H1 (cell line): ENCODE measurements at regions not wholly inside any gene's neighbourhood (a gene's known extent, or its start where the extent isn't known, plus 50 kb on each side); places are given as distances from the start of the nearest gene placed in this dataset.

ENCODE experiments used
- CTCF ChIA-PET: fragments of 300-600 bp; sonication (Branson Sonifier 250); formaldehyde crosslinking; loops from one replicate; lab custom pipeline; 2021; ENCODE audit not compliant: partially characterized antibody; lab: Charles Lee
- POLR2A ChIA-PET: fragments of 300-600 bp; sonication (Branson Sonifier 250); formaldehyde crosslinking; loops from one replicate; lab custom pipeline; 2021; ENCODE audit warnings: inconsistent platforms; ENCODE audit not compliant: partially characterized antibody; lab: Charles Lee
- DNase-seq, 2 experiments: peaks; one replicate each; pipeline versions ENCODE4 v3.0.0 to v3.0.0-alpha.2; 2010 to 2022; ENCODE audit warnings: low spot score in 2 of 2, low read depth in 1 of 2, mixed read lengths in 1 of 2
- FAIRE-seq: peaks from 2 replicates; lab custom pipeline; 2011; peaks lifted over from hg19 to GRCh38; lab: Jason Lieb, UNC
- H2AFZ ChIP-seq: 2 replicates; pipeline ENCODE4 v1.8.1; 2012; ENCODE audit warnings: low read length, inconsistent platforms
- H2AK5ac ChIP-seq: 2 replicates; pipeline ENCODE4 v1.6.1; 2013; ENCODE audit warnings: low read depth, low read length
- H2BK120ac ChIP-seq: replicated peaks from 2 replicates; pipeline ENCODE3; 2013; ENCODE audit warnings: low read depth, low read length, inconsistent platforms
- H2BK12ac ChIP-seq: 2 replicates; pipeline ENCODE4 v1.6.1; 2013; ENCODE audit warnings: low read depth, low read length
- H2BK15ac ChIP-seq: 2 replicates; pipeline ENCODE4 v1.6.1; 2013; ENCODE audit warnings: low read length
- H2BK20ac ChIP-seq: 2 replicates; pipeline ENCODE4 v1.6.1; 2013; ENCODE audit warnings: low read length
- H2BK5ac ChIP-seq: 2 replicates; pipeline ENCODE4 v1.6.1; 2013; ENCODE audit warnings: low read depth, low read length
- H3K14ac ChIP-seq: 2 replicates; pipeline ENCODE4 v1.6.1; 2013; ENCODE audit warnings: inconsistent platforms; ENCODE audit not compliant: insufficient read length
- H3K18ac ChIP-seq: 2 replicates; pipeline ENCODE4 v1.6.1; 2013; ENCODE audit warnings: low read length; ENCODE audit errors: extremely low read depth
- H3K23ac ChIP-seq: 2 replicates; pipeline ENCODE4 v1.6.1; 2013; ENCODE audit warnings: inconsistent platforms; ENCODE audit not compliant: insufficient read length
- H3K23me2 ChIP-seq: 2 replicates; pipeline ENCODE4 v1.6.1; 2013; ENCODE audit warnings: low read depth, low read length
- H3K27ac ChIP-seq: 2 replicates; pipeline ENCODE4 v1.6.1; 2011; ENCODE audit warnings: low read depth, low read length, inconsistent platforms
- H3K27me3 ChIP-seq, 4 experiments: replicated peaks in 1 of 4; 1 replicate in 1 of 4; 2 replicates in 3 of 4; pipeline versions ENCODE4 v1.6.1 to v1.8.1; 2011 to 2013; ENCODE audit warnings: low read length in 3 of 4, mild to moderate bottlenecking in 3 of 4, inconsistent platforms in 2 of 4, mixed read lengths in 2 of 4, moderate library complexity in 1 of 4; ENCODE audit not compliant: control insufficient read depth in 3 of 4, insufficient read depth in 3 of 4; ENCODE audit errors: extremely low read depth in 1 of 4
- H3K36me3 ChIP-seq, 4 experiments: 2 replicates each; pipeline versions ENCODE4 v1.6.1 to v1.8.1; 2011 to 2013; ENCODE audit warnings: mild to moderate bottlenecking in 4 of 4, low read length in 3 of 4, moderate library complexity in 2 of 4, control low read depth in 1 of 4, inconsistent platforms in 1 of 4; ENCODE audit not compliant: insufficient read depth in 4 of 4, control insufficient read depth in 2 of 4
- H3K4ac ChIP-seq: replicated peaks from 2 replicates; pipeline ENCODE3; 2013; ENCODE audit warnings: low read length, low read depth, mixed read lengths, inconsistent platforms; ENCODE audit not compliant: insufficient read length
- H3K4me1 ChIP-seq, 4 experiments: replicated peaks in 1 of 4; 1 replicate in 1 of 4; 2 replicates in 3 of 4; pipeline versions ENCODE4 v1.6.1 to v1.8.1; 2011 to 2013; ENCODE audit warnings: low read length in 3 of 4, inconsistent platforms in 2 of 4, mixed read lengths in 1 of 4; ENCODE audit not compliant: insufficient read depth in 4 of 4, control insufficient read depth in 3 of 4
- H3K4me2 ChIP-seq, 2 experiments: 2 replicates each; pipeline versions ENCODE4 v1.6.1 to v1.8.1; 2011 to 2013; ENCODE audit warnings: low read depth in 2 of 2, low read length in 2 of 2, control low read depth in 1 of 2, inconsistent platforms in 1 of 2, mild to moderate bottlenecking in 1 of 2; ENCODE audit not compliant: insufficient read depth in 1 of 2
- H3K4me3 ChIP-seq, 4 experiments: fragments of 200-600, 300-600 bp in 1 of 4; sonication (generic), shearing (Covaris generic), sonication (Bioruptor Twin) in 1 of 4; 2 replicates each; pipeline versions ENCODE4 v1.5.1 to v1.8.1; 2011 to 2016; ENCODE audit warnings: low read length in 4 of 4, low read depth in 3 of 4, control low read depth in 2 of 4, inconsistent platforms in 2 of 4, mild to moderate bottlenecking in 2 of 4, mixed read lengths in 1 of 4, moderate library complexity in 1 of 4; ENCODE audit not compliant: insufficient read depth in 2 of 4; ENCODE audit errors: extremely low read depth in 1 of 4
- H3K56ac ChIP-seq: replicated peaks from 2 replicates; pipeline ENCODE3; 2013; ENCODE audit warnings: low read depth, mild to moderate bottlenecking, mixed read lengths, low read length, inconsistent platforms; ENCODE audit not compliant: insufficient read length
- H3K79me1 ChIP-seq: 2 replicates; pipeline ENCODE4 v1.6.1; 2013; ENCODE audit warnings: low read depth, low read length, control low read depth
- H3K79me2 ChIP-seq, 2 experiments: 2 replicates each; pipeline versions ENCODE4 v1.6.1 to v1.8.1; 2012 to 2013; ENCODE audit warnings: low read length in 2 of 2, mild to moderate bottlenecking in 2 of 2, inconsistent platforms in 1 of 2; ENCODE audit not compliant: insufficient read depth in 2 of 2, control insufficient read depth in 1 of 2
- H3K9ac ChIP-seq, 4 experiments: replicated peaks in 1 of 4; 1 replicate in 1 of 4; 2 replicates in 3 of 4; pipeline versions ENCODE4 v1.6.1 to v1.8.1; 2011 to 2013; ENCODE audit warnings: low read depth in 3 of 4, low read length in 3 of 4, control low read depth in 2 of 4, mild to moderate bottlenecking in 2 of 4, moderate library complexity in 2 of 4, inconsistent platforms in 1 of 4; ENCODE audit errors: extremely low read depth in 1 of 4
- H3K9me3 ChIP-seq, 2 experiments: 2 replicates each; pipeline versions ENCODE4 v1.6.1 to v1.8.1; 2012 to 2013; ENCODE audit warnings: mild to moderate bottlenecking in 2 of 2, moderate library complexity in 2 of 2, control low read depth in 1 of 2, inconsistent platforms in 1 of 2, low read depth in 1 of 2, low read length in 1 of 2, mixed read lengths in 1 of 2; ENCODE audit not compliant: insufficient read depth in 2 of 2
- H4K20me1 ChIP-seq, 2 experiments: replicated peaks in 1 of 2; 2 replicates each; pipeline versions ENCODE3 to v1.8.1; 2011 to 2013; ENCODE audit warnings: inconsistent platforms in 2 of 2, low read length in 2 of 2, mild to moderate bottlenecking in 1 of 2; ENCODE audit not compliant: insufficient read depth in 2 of 2, control insufficient read depth in 1 of 2
- H4K5ac ChIP-seq: 2 replicates; pipeline ENCODE4 v1.6.1; 2013; ENCODE audit warnings: low read length, low read depth, mixed read lengths, inconsistent platforms; ENCODE audit not compliant: insufficient read length
- H4K8ac ChIP-seq: 2 replicates; pipeline ENCODE4 v1.8.0; 2013; ENCODE audit warnings: mild to moderate bottlenecking, moderate library complexity, low read length, inconsistent platforms; ENCODE audit not compliant: insufficient read depth; ENCODE audit errors: extremely low read depth
- H4K91ac ChIP-seq: replicated peaks from 2 replicates; pipeline ENCODE3; 2013; ENCODE audit warnings: low read length, mixed read lengths, inconsistent platforms; ENCODE audit not compliant: insufficient read length
- CHD1 ChIP-seq: IDR thresholded peaks from 2 replicates; pipeline ENCODE4 v1.6.1; 2012; ENCODE audit warnings: low read depth, low read length, improper control_type of control experiment
- WGBS, 2 experiments: shearing (Covaris generic) in 1 of 2; methylation state at CpG; one replicate each; pipeline versions ENCODE4 v1.1.6 to v1.1.7; 2013 to 2015; ENCODE audit warnings: low lambda C conversion rate in 2 of 2, mixed read lengths in 2 of 2, inconsistent platforms in 1 of 2, low coverage in 1 of 2, missing lambda C conversion rate in 1 of 2; ENCODE audit not compliant: insufficient replicate concordance in 2 of 2, insufficient coverage in 1 of 2, insufficient read length in 1 of 2; ENCODE audit errors: extremely low coverage in 1 of 2, missing lambda C conversion rate in 1 of 2; 5-methylcytosine and 5-hydroxymethylcytosine counted together

GRCh38 chr13:39818953-39819352 is 163.5 kb downstream of the COG6 start:
- no peak overlapping the region for H4K5ac ChIP-seq
- H2BK12ac ChIP-seq, result no peak overlapping the region
- no peak overlapping the region for H3K4me2 ChIP-seq
- ChIA-PET POLR2A (no interaction called here), CTCF (interaction anchor here (0.6 to 2.7 kb wide), 2 partner anchors 62 to 123 kb away, joined by 3 to 8 read pairs; no protein-coding TSS in a partner anchor)
- no peak overlapping the region for H2AFZ ChIP-seq
- H2BK15ac ChIP-seq, result no peak overlapping the region
- no peak overlapping the region for H3K14ac ChIP-seq
- H2BK5ac ChIP-seq, result no peak overlapping the region
- no peak overlapping the region for H3K18ac ChIP-seq
- H3K56ac ChIP-seq, result no peak overlapping the region
- H3K23me2 ChIP-seq, result no peaks in the 10 kb centered on the region
- H3K4me1 ChIP-seq, result peaks cover 2 to 5% (median 4%) of the 10 kb centered on the region in 4 experiments; a peak in 4 of 7 replicates
- H3K79me2 ChIP-seq, result no peaks in the 10 kb centered on the region
- FAIRE-seq (no peak), DNase-seq (no peak)
- no peaks in the 10 kb centered on the region for H3K27me3 ChIP-seq
- H4K91ac ChIP-seq, result no peak overlapping the region
- no peak overlapping the region for H3K9ac ChIP-seq
- no peaks in the 10 kb centered on the region for H3K9me3 ChIP-seq
- no peak overlapping the region for H4K8ac ChIP-seq
- 91% methylated on average over 5 of the region's 5 CpGs; no CpG with 5 or more reads in 1 of the 2 experiments for WGBS, 2 experiments
- H3K4ac ChIP-seq, result no peak overlapping the region
- no peak overlapping the region for H2AK5ac ChIP-seq
- no peak overlapping the region for H2BK20ac ChIP-seq
- no peak overlapping the region for H3K27ac ChIP-seq
- no peaks in the 10 kb centered on the region for H3K79me1 ChIP-seq
- H4K20me1 ChIP-seq, result no peaks in the 10 kb centered on the region
- no peaks in the 10 kb centered on the region for H3K36me3 ChIP-seq
- H3K23ac ChIP-seq, result no peak overlapping the region
- no peak overlapping the region for H2BK120ac ChIP-seq
- H3K4me3 ChIP-seq, result no peak overlapping the region
- no peak for TF ChIP-seq CHD1
